ENCODE measurements at regions not wholly inside any gene's neighbourhood (a gene's known extent, or its start where the extent isn't known, plus 50 kb on each side); places are given as distances from the start of the nearest gene placed in this dataset.

GRCh38 chr4:15182600-15183220 lies 180.4 kb downstream of the CPEB2 start:
- TF ChIP-seq CTCF (IDR thresholded peaks at IDR 0.05; ENCODE audit: low read depth, low read length, missing control alignments) = no peak
- no peak for DNase-seq (ENCODE audit: low read depth)
- H3K4me3 ChIP-seq (ENCODE audit: low read depth, low read length) = no peak overlapping the region

DNA sequence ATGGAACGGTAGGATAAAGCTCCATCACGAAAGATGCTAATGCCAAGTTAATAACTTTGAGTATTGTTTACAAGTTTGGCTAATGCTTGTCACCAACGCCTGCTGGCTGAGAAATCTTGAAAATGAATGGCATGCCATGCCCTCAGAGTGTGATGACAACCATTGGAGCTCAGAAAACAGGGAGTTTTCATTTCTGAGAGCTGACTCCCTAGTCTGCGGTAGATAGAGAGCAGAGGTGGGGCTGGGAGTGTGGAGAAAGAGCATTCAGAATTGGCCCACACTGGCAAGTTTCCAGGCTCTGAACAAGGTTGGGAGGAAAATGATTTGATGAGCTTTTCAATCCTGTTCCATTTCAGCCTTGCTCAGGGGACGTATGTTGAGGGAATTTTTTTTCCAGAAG lies 183.9 kb downstream of the CPEB2 start:
- no peak overlapping the region for H3K4me3 ChIP-seq (ENCODE audit: low read depth, low read length)
- no peak for TF ChIP-seq CTCF (IDR thresholded peaks at IDR 0.05; ENCODE audit: low read depth, low read length, missing control alignments)
- DNase-seq (ENCODE audit: low read depth) = no peak

- TF ChIP-seq CTCF (IDR thresholded peaks at IDR 0.05; ENCODE audit: low read depth, low read length, missing control alignments) = no peak
- H3K4me3 ChIP-seq (ENCODE audit: low read depth, low read length) = no peak overlapping the region
- DNase-seq (ENCODE audit: low read depth) = no peak
These were observed 184.5 kb downstream of the CPEB2 start for GRCh38 chr4:15186806-15187205.

GRCh38 chr4:15188605-15189539 lies 186.6 kb downstream of the CPEB2 start:
- no peak for DNase-seq (ENCODE audit: low read depth)
- TF ChIP-seq CTCF (IDR thresholded peaks at IDR 0.05; ENCODE audit: low read depth, low read length, missing control alignments) = no peak
- H3K4me3 ChIP-seq (ENCODE audit: low read depth, low read length) = no peak overlapping the region

- DNase-seq (ENCODE audit: low read depth) = no peak
- H3K4me3 ChIP-seq (ENCODE audit: low read depth, low read length) = no peak overlapping the region
- TF ChIP-seq CTCF (IDR thresholded peaks at IDR 0.05; ENCODE audit: low read depth, low read length, missing control alignments) = no peak
These were observed 192.2 kb downstream of the CPEB2 start for GRCh38 chr4:15194520-15194919.

DNA sequence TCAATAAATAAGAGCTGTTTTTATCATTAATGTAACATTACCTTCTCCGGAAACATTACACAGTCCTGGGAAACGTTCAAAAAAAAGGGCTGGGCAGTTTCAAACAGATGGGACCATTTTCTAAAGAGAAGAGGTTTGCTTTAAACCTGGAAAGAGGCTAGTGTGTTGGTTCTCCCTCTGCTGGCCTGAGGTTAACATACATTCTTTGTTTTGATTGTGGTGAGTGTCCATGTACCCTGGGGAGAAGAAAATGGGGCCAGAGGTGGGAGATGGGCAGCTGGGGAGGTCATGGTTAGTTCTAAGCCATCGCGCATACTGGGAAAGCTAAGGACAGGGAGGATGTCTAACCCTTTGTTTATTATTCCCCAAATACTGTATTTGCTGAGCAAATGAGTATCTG lies 194.7 kb downstream of the CPEB2 start:
- DNase-seq (ENCODE audit: low read depth) = no peak
- TF ChIP-seq CTCF (IDR thresholded peaks at IDR 0.05; ENCODE audit: low read depth, low read length, missing control alignments) = no peak
- no peak overlapping the region for H3K4me3 ChIP-seq (ENCODE audit: low read depth, low read length)

All from GM12864 (cell line).